NCI-H1048 (cell line): ENCODE measurements at regions not wholly inside any gene's neighbourhood (a gene's known extent, or its start where the extent isn't known, plus 50 kb on each side); places are given as distances from the start of the nearest gene placed in this dataset.
"Not testable (repeated sequence)": the region's sequence is repeated elsewhere in the genome, so short reads cannot be mapped to it uniquely, and the experiment has no call there.

Source experiments
- DNase-seq: peaks from one replicate; lab custom pipeline; 2025; lab: John Stamatoyannopoulos, UW

DNA sequence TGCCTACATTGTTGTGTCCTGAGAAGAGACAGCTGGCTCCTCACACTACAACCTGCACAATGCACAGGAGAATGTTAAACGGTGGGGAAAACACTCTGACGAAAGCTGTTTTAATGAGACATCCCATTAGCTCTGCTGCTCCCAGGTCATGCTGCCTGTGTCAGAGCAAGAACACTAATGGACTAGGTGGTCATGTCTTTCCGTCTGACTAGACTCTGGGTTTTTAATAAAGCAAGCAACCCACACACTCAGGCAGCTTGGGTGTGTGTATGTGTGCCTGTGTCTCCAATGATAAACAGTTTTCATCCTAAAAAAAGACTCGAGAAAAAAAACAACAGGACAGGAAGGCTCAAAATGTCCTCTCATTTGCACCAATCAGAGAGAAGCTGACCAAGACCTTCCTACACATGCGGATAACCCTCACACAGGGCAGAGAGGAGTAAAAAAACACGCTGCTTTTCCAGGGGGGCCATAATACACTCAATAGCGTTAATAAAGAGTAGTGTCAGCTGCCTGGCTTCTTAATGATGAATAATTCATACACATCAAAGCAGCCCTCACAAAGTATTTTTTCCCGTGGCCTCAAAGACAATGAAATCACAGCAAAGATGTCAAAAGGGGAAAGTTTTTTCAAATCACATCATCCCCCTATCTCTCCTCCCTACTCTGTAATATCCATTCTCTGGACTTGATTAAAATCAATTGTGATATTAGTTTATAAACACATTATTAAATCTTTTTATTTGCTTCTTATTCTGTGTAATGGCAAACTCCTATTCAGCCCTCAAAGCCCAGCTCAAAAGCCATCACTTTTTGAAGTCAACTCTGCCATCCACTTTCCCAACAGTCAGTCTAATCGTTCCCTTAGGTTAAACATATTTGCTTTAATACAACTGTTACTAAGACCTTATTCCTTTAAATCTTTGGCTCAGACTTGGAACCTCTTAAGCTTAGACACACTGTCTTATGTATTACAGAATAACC, 244.2 kb upstream of the CDH11 start:
- DNase-seq, result no peak

DNA sequence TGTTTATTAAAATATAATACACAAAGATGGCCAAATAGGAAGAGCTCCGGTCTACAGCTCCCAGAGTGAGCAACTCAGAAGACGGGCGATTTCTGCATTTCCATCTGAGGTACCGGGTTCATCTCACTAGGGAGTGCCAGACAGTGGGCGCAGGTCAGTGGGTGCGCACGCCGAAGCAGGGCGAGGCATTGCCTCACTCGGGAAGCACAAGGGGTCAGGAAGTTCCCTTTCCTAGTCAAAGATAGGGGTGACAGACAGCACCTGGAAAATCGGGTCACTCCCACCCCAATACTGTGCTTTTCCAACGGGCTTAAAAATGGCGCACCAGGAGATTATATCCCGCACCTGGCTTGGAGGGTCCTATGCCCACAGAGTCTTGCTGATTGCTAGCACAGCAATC, 234.9 kb upstream of the CDH11 start:
- DNase-seq, result not testable (repeated sequence)

DNA sequence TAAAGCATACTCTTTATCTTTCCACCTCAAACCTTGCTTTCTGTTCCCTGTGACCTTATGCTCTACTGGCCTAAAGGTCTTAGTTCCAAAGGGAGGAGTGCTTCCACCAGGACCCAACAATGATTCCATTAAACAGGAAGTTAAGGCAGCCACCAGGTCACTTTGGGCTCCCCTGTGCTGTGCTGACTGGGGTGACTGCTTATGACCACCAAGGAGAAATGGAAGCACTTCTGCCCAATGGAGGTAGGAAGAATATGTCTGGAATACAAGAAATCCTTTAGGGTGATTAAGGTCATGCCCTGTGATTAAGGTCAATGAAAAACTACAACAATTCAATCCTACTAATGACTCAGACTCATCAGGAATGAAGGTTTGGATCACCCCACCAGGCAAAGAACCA, 233.8 kb upstream of the CDH11 start:
- no peak for DNase-seq

DNA sequence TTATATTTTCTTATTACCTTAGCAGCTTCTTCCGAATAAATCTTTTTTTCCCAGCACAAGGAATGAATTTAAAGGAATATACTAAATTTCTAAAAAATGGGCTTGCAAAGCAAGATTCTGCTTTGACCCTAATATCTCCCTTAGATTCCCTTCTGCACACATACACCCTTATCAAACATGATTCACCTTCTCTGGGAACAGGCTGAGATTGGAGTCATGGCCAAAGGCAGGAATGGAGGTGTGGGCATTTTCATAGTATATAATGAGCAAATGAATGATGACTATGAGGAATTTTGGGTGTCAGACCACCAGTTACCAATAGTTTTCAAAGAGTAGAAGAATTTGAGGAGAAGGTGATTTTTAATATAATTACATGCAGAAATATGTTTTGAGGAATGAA, 231.3 kb upstream of the CDH11 start:
- DNase-seq, result no peak

DNA sequence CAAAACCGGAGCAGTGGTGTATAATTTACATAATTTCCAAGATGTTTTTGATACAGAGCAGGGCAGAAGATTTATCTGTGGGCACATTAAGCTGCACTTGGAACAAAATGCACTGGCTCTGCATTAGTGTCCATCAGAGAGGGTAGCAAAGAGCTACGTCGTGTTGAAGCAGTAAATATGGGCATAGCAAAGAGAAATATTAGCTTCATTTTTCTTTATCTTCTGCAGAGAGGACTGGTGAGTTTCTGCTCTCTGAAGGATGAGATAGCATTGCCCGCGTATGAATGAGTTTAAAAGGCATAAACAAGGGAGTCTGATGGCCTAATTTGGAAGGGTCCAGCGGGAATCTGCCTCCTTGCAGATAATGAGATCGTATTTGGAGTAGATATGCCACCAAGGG, 227.8 kb upstream of the CDH11 start:
- DNase-seq, result no peak

DNA sequence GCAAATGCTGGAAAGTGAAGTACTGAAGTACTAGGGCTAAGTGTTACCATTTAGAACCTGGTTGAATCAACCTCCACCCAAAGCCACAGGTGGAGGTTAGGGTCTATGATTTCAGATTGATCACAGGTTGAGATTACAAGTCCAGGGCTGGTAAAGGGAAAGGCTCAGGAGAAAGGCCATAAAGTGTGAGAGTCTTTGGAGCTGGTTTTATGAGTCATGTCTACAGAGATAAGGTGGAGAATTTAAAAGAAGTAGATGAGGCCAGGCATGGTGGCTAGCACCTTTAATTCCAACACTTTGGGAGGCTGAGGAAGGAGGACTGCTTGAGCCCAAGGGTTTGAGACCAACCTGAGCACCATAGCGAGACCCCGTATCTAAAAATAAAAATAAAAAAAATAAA, 221.7 kb upstream of the CDH11 start:
- no peak for DNase-seq

DNA sequence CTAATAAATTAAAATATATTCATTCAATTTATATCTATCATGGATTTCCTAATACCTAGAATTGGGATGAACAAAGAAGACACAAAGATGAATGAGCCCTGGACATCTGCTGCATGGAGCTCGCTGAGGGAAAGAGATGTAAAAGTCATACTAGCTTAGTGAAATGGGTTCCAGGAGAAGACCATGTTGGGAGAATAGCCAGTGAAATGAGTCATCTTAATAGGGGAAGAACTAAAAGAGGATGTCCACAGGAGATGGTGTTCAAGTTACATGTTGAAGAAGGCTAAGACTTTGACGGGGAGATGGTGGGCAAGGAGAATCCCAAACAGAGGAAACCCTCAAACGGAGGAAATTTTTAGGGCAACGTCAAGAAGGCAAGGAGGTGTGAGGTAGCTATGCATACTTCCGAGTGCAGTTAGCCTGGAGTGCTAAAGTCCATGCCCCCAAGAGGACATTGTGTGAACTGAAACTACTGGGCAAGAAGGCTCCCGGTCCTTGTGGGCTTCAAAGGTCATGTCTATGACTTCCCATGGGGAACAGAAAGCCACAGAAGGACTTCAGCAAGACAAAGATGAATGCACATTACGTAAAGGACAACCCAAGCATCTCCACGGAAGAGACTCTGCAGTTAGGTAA, 220.5 kb upstream of the CDH11 start:
- no peak for DNase-seq

DNA sequence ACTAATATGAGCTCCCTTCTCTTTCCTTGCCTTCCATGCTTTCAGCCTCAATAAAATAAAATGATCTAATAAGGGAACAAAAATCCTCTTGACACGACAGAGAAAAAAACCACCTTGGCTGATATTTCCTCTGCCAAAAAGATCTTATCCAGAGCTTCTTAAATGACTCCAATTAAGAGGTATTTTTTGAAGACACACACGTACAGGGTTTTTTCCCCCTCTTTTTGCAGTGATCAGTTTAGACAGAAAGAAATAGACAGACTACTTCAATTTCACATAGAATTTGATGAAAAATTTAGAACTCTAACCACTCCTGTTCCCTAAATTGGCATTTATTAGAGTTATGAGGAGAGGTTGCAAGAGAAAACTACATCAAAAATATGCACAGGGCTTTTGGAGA, 217.2 kb upstream of the CDH11 start:
- DNase-seq, result no peak

DNA sequence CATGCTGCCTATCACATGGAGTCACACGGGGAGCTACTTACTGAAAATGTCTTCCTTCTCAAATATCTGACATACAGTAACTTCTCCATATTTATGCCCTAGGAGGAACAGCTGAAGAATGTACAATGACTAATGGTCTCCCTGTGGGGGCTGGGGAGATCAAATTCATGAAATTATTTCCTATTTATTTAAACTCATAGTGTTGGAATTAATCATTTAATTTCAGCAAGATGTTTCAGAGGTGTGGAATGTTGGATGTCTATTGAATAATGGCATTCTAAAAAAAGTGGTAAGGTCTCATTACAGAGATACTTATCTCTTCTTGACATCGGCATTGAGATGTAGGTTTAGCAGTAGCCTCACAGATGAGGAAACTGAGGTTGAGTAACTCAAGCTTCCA, 214.3 kb upstream of the CDH11 start:
- no peak for DNase-seq

DNA sequence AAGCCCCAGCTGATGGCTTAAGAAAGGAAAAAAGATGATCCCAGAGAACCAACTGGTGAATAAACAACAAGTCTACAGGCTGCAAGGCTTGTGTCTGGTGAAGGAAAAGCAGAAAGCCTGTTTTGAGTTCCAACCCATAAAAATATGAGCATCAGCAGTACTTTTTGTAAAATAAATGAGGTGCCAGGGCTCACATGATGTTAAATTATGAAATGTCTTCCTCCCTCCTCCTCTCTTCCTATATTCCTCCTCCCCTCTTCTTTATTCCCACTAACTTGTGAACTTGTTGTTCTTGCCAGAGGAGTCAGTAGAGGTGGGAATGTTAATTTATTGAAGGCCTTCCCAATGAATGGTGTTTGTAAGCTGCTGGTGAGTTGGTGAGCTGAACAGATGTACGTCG, 212.2 kb upstream of the CDH11 start:
- DNase-seq, result no peak

DNA sequence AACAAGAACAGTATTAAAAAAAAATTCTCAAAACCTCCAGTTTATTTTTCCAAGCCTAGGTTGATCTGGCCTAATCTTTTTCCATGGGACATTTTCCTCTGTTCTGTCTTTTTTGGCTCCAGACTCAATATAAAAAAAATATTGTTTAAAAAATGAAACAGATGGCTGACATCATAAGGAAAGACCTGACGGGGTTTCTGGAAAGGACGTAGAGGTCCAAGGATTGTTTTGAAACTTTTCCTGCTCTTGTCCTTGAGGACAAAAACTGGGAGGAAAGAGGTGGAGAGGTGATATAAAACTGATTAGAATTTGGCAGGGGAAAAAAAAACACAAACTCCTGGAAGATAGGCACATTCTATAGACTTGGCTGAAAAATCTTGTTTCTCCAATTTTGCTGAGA, 211.4 kb upstream of the CDH11 start:
- DNase-seq, result no peak

DNA sequence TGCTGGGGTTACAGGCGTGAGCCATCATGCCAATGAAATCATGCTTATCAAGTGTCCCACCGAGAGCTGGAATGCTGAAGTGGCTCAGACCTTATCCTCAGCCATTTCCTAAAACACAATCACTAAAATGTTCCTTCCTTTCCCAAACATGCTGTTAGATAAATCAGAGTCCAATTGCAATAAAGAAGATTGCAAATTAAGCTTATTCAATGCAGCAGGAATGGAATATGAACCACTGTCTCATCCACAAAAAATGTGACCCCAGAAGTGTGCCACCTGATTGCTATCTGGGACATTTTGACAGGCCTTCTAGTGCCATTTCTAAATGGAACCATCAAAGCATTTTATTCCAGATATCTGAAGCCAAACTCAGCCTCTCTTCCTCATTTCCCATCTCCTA, 205.5 kb upstream of the CDH11 start:
- DNase-seq, result no peak

DNA sequence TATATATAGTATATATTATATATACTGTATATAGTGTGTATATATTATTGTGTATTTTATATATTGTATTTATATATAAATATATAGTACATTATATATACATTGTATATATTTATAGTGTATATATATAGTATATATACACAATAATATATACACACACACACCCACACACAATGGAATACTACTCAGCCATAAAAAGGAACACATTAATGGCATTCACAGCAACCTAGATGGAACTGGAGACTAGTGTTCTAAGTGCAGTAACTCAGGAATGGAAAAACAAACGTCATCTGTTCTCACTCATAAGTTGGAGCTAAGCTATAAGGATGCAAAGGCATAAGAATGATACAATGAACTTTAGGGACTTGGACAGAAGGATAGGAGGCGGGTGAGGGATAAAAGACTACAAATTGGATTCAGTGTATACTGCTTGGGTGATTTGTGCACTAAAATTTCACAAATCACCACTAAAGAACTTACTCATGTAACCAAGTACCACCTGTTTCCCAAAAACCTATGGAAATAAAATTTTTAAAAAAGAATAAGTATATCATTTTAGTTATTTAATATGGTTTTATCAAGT, 201.9 kb upstream of the CDH11 start:
- no peak for DNase-seq

DNA sequence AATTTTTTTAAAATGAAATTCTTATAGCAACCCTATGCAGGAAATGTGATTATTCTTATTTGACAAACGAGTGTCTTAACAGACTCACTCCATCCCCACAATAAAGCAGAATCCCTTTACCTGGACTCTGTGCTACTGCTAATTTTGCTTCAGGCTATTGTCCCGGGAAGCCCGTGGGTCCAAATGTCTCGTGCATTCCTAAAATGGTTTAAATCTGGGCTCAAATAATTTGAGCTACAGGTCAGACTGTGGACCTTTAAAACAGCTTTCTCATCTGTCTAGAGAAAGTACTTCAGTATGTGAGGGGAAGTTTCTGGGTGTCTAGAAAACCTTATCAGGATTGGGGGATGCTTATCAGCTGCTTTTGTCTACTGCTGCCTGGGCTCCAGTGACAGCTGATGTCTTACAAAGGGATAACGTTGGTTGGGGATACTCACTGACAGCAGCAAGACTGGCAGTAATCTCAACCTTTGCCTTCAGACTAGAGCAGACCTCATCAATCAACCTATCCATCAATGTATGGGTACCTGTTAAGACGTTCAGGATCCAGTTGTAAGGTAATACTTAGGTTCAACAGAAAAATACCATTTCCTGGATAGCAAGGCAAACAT, 197.9 kb upstream of the CDH11 start:
- no peak for DNase-seq

DNA sequence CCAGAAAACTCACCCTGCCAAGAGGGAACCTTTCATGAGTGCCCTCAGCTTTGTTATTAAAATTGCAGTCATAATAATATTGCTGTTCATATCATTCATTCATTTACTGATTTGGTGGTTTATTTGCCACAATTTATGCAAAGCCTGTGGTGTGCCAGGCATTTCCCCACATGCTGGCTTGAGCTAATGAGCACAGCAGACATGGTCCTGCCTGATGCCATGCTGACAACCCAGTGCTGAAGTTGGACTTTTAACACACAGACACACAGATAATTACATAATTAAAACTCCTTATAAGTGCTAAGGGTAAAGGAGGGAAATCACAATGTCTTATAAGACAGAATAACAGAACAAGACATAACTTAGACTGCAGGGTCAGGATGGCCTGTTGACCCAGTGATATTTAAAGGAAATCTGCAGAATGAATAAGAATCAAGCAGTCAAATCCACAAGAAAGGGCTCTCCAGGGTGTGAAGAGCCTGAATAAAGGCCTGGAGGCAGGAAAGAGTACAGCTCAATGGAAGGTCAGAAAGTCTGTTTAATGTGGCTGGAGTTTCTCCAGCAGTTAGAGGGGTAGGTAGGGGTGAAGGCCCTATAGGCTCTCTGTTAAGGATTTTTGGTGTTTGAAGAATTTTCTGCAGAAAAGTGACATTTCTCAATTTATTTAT, 196.9 kb upstream of the CDH11 start:
- DNase-seq, result no peak

DNA sequence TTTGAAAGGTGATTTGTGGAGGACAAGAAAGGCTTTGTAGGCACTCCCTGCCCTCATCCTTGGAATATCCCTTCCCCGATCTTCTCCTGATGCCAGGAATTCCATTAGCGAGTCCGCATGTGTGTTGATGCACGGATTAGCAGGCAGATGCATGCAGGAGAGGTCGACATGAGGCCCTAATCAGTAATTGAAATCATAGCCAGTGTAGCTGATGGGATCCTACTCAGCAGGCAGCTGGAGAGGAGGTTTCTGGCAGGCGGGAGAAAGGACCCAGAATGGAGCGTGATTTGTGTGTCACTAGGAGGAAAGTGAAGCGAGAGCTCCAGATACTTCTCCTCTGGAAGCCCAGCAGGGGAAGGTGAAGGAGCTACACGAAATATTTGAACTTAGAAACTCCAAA, 196.3 kb upstream of the CDH11 start:
- DNase-seq, result no peak

DNA sequence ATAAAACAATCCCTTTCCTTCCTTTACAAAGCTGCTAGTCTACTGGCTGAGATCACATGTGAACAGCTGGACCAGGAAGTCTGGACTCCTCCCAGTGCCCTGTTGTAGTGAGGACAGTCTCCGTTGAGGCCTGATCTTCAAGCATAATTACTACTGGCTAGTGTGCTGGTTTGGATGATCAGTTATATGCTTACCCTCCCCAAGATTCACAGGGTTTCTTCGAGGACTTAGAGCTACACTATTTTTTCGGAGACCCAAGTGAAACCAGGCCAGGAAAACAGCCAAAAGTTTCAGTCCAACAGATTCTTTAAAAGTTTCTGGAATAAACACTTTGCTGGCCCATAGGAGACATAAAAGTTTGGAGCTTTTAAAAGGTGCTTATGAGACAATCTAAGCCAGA, 194.9 kb upstream of the CDH11 start:
- DNase-seq, result no peak

DNA sequence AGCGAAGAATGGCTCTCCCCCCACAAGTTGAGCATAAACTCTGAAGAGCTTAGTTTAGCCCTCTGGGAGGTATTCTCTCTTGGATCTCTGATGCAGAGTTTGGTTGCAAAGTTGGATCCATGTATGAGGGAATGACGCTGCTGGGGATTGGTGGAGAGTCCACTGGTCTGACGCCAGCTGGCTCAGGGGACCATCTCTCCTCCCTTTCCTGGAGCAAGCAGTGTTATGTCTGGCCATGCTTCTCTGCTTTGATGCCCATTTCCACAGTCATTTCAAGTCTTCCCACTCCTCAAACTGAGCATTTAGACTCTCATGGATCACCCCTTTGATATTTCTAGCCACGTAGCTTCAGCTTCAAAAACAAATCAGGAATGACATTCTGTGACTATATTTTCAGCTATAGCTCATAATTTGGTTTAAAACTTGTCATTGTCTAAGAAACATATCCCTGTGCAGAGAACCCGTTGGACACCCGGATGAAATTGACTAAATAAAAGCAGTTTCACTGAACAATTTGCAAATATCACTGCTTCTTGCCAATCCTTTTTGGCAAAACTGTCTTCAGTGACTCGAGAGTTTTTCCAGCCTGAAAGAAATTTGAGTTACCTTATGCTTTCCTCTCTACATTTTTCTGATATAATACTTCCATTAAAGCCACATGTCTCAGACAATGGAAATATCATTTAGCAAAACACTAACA, 193.4 kb upstream of the CDH11 start:
- no peak for DNase-seq

DNA sequence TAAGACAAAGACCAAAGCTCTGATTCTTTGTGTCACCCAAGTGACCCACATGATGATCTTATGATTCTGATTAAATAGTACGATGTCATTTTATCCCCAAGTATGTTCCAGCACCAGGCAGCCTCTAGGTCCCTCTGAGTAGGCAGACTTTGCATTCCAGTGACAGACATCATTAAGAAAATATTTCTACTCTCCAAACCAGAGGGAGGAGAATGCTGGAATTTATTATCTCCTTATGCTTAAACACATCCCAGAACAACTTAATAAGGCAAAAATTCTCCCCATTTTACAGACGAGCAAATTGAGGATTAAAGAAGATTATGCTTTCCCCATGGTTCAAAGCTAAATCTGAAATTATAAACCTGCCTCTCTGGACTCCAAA, 192.8 kb upstream of the CDH11 start:
- DNase-seq, result no peak

DNA sequence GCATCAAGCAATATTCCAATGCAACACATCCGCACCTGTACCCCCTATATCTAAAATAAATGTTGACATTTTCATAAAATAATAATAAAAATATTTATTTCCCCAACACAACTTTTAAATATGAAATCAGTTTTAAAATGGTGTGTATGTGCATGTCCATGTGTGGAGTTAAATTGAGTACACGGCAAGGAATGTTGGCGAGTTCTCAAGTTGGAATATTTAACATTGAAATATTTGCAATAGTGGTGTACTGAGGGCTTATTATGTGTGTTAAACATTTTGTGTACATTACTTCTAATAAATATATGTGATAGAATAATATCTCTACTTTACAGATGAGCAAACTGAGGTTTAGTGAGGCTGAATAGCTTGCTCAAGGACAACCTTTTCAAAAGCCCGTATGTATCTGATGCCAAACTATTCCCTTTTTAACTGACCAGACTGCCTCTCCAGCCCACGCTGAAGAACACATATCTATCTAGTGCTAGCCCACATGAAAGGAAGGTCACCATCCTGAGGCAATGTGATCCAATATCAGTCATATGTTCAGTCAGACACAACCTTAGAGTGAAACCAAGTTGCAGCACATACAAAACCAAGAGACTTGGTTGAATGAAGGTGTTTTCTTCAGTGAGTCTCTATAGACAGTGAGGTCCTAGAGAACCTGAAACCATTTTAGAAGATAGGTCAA, 192.2 kb upstream of the CDH11 start:
- no peak for DNase-seq

DNA sequence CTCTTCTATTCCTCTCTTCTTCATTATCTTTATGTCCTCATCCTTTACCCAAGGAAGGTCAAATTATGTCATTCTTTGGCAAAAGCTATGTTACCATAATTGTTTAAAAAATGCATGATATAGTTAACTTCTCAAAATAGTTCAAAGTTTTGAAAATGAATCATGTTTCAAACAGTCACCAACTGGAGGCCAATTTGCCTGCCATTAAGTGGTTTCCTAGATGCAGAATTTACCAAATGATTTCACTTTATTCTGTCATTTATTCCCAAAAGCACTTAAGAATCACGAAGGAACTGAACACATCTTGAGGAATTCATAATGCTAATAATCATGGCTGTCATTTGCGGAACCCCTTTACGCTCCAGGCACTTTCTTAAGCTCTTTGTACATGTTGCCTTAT, 190.9 kb upstream of the CDH11 start:
- DNase-seq, result no peak
